Endothelial cell of umbilical vein (primary cell): ENCODE measurements at regions not wholly inside any gene's neighbourhood (a gene's known extent, or its start where the extent isn't known, plus 50 kb on each side); places are given as distances from the start of the nearest gene placed in this dataset.
A peak's percentile ranks its signal among the peaks of the same experiment; 100 is the strongest.

Experiments
- BruUV-seq: library from RNA; stranded (reverse); fragments of 400-500 nt; replicated peaks from 2 replicates; lab custom pipeline; 2021; lab: Mats Ljungman, UMichigan
- CTCF ChIA-PET: fragments of 300-600, 350-600 bp; sonication (Branson Sonifier 250); formaldehyde crosslinking; loops from one replicate; lab custom pipeline; 2021; ENCODE audit warnings: antibody characterized with exemption, inconsistent platforms; lab: Charles Lee
- POLR2A ChIA-PET: fragments of 300-600, 350-600 bp; sonication (Branson Sonifier 250); formaldehyde crosslinking; loops from one replicate; lab custom pipeline; 2021; ENCODE audit warnings: antibody characterized with exemption, inconsistent platforms; lab: Charles Lee
- DNase-seq: peaks from one replicate; pipeline ENCODE4 v3.0.0-alpha.2; 2011; ENCODE audit warnings: low read depth, low spot score
- FAIRE-seq: peaks from 2 replicates; lab custom pipeline; 2011; peaks lifted over from hg19 to GRCh38; lab: Jason Lieb, UNC
- H2AFZ ChIP-seq: 2 replicates; pipeline ENCODE4 v1.6.0; 2012; ENCODE audit warnings: low read depth, low read length, control low read depth, inconsistent platforms
- H3K27ac ChIP-seq: 2 replicates; pipeline ENCODE4 v1.5.1; 2011; ENCODE audit warnings: low read depth, mild to moderate bottlenecking, control low read depth, low read length, moderate library complexity; ENCODE audit not compliant: insufficient read depth
- H3K27me3 ChIP-seq, 2 experiments: 2 replicates each; pipeline versions ENCODE4 v1.6.0 to v1.6.1; 2011; ENCODE audit warnings: low read length in 2 of 2, mixed read lengths in 1 of 2; ENCODE audit not compliant: control insufficient read depth in 2 of 2, insufficient read depth in 2 of 2
- H3K36me3 ChIP-seq, 2 experiments: 2 replicates in 1 of 2; 3 replicates in 1 of 2; pipeline ENCODE4 v1.5.1; 2011; ENCODE audit warnings: low read length in 2 of 2, mild to moderate bottlenecking in 1 of 2, moderate library complexity in 1 of 2; ENCODE audit not compliant: control insufficient read depth in 2 of 2, insufficient read depth in 2 of 2; ENCODE audit errors: extremely low read depth in 1 of 2
- H3K4me1 ChIP-seq: 3 replicates; pipeline ENCODE4 v1.5.1; 2011; ENCODE audit warnings: mild to moderate bottlenecking, low read length; ENCODE audit not compliant: control insufficient read depth, insufficient read depth; ENCODE audit errors: extremely low read depth
- H3K4me2 ChIP-seq: 2 replicates; pipeline ENCODE4 v1.6.1; 2011; ENCODE audit warnings: low read length, control low read depth, mixed read lengths; ENCODE audit not compliant: insufficient read depth
- H3K4me3 ChIP-seq, 3 experiments: fragments of 200-600 bp in 1 of 3; sonication (generic), shearing (Covaris generic) in 1 of 3; replicated peaks in 1 of 3; 2 replicates each; pipeline ENCODE4 v1.5.1; 2011 to 2016; ENCODE audit warnings: control low read depth in 3 of 3, low read length in 3 of 3, mild to moderate bottlenecking in 2 of 3, inconsistent platforms in 1 of 3, low read depth in 1 of 3, moderate library complexity in 1 of 3; ENCODE audit not compliant: insufficient read depth in 1 of 3
- H3K79me2 ChIP-seq: 2 replicates; pipeline ENCODE4 v1.6.0; 2012; ENCODE audit warnings: low read length, inconsistent platforms; ENCODE audit not compliant: control insufficient read depth, insufficient read depth
- H3K9ac ChIP-seq: replicated peaks from 2 replicates; pipeline ENCODE3; 2011; ENCODE audit warnings: low read length, control low read depth; ENCODE audit not compliant: insufficient read depth; ENCODE audit errors: extremely low read depth
- H3K9me1 ChIP-seq: replicated peaks from 3 replicates; pipeline ENCODE4 v1.6.0; 2011; ENCODE audit warnings: mild to moderate bottlenecking, low read length; ENCODE audit not compliant: control insufficient read depth, insufficient read depth; ENCODE audit errors: extremely low read depth
- H3K9me3 ChIP-seq: replicated peaks from 2 replicates; pipeline ENCODE4 v1.5.1; 2012; ENCODE audit warnings: low read length, inconsistent platforms; ENCODE audit not compliant: control insufficient read depth, insufficient read depth
- H4K20me1 ChIP-seq: replicated peaks from 2 replicates; pipeline ENCODE3; 2011; ENCODE audit warnings: mild to moderate bottlenecking, low read length; ENCODE audit not compliant: control insufficient read depth, insufficient read depth; ENCODE audit errors: extremely low read depth
- CTCF ChIP-seq, 2 donors: IDR thresholded peaks; 1 replicate in 1 of 2; 2 replicates in 1 of 2; pipeline ENCODE4 v1.5.1; 2011; ENCODE audit warnings: low read length in 2 of 2, mild to moderate bottlenecking in 2 of 2, moderate library complexity in 2 of 2, control low read depth in 1 of 2, inconsistent platforms in 1 of 2, low read depth in 1 of 2; ENCODE audit not compliant: insufficient read depth in 1 of 2; ENCODE audit errors: extremely low read depth in 1 of 2
- EZH2 ChIP-seq: IDR thresholded peaks from 2 replicates; pipeline ENCODE4 v1.6.1; 2012; ENCODE audit warnings: borderline replicate concordance, low read depth, mild to moderate bottlenecking, moderate library complexity, low read length, inconsistent platforms; ENCODE audit not compliant: severe bottlenecking
- FOS ChIP-seq: IDR thresholded peaks from 2 replicates; pipeline ENCODE4 v1.6.1; 2011; ENCODE audit warnings: mild to moderate bottlenecking, low read length, moderate library complexity, borderline replicate concordance; ENCODE audit not compliant: insufficient read depth
- GATA2 ChIP-seq: IDR thresholded peaks from 2 replicates; pipeline ENCODE4 v1.7.0; 2011; ENCODE audit warnings: low read depth, mild to moderate bottlenecking, moderate library complexity, mixed read lengths, low read length; ENCODE audit not compliant: insufficient read length, insufficient read depth
- JUN ChIP-seq: IDR thresholded peaks from 2 replicates; pipeline ENCODE4 v1.6.1; 2011; ENCODE audit warnings: borderline replicate concordance, low read depth; ENCODE audit not compliant: insufficient read length, insufficient read depth
- MAX ChIP-seq: IDR thresholded peaks from 2 replicates; pipeline ENCODE4 v1.6.1; 2011; ENCODE audit not compliant: insufficient read depth, insufficient read length
- MYC ChIP-seq: IDR thresholded peaks from one replicate; pipeline ENCODE4 v1.6.1; 2011; ENCODE audit warnings: mild to moderate bottlenecking, low read depth, low read length
- POLR2A ChIP-seq: IDR thresholded peaks from 2 replicates; pipeline ENCODE4 v1.6.1; 2012; ENCODE audit warnings: low read depth, mild to moderate bottlenecking, control low read depth, low read length
- POLR2AphosphoS5 ChIP-seq: IDR thresholded peaks from 2 replicates; pipeline ENCODE4 v1.6.1; 2012; ENCODE audit warnings: low read depth, mild to moderate bottlenecking, control low read depth, low read length, moderate library complexity; ENCODE audit not compliant: insufficient read depth
- dilution Hi-C: fragments of 300-500 bp; cut with MboI; formaldehyde crosslinking; loops from one replicate; pipeline ENCODE4 v1.15.0; 2019; ENCODE audit warnings: low sequenced_read_pairs; ENCODE audit not compliant: extremely low pct_ligation_motif_present
- intact Hi-C: fragments of 100-400 bp; cut with micrococcal nuclease; formaldehyde crosslinking; loops from one replicate; pipeline ENCODE4 v1.10.0; 2022

GRCh38 chr2:19776941-19777514 lies 124.8 kb downstream of the TTC32 start:
- Histone ChIP-seq H2AFZ (no peak overlapping the region), H3K9ac (no peak overlapping the region), H3K27me3 (no peaks in the 10 kb centered on the region), H3K4me3 (no peak overlapping the region), H3K9me3 (no peaks in the 10 kb centered on the region), H3K4me1 (peaks cover 11% of the 10 kb centered on the region), H3K36me3 (no peaks in the 10 kb centered on the region), H3K9me1 (no peaks in the 10 kb centered on the region), H4K20me1 (no peaks in the 10 kb centered on the region), H3K27ac (no peak overlapping the region), H3K4me2 (no peak overlapping the region), H3K79me2 (no peaks in the 10 kb centered on the region)
- no TSS peak for BruUV-seq
- TF ChIP-seq POLR2A = no peak
- TF ChIP-seq EZH2 = no peak
- TF ChIP-seq FOS = no peak
- TF ChIP-seq MYC = no peak
- dilution Hi-C loops (no loop called here), intact Hi-C loops (loop anchor here (1.0 kb wide), 1 partner anchor 24 kb away; no protein-coding TSS in a partner anchor)
- ChIA-PET POLR2A (no interaction called here), CTCF (no interaction called here)
- no peak for DNase-seq
- no peak for FAIRE-seq

- TF ChIP-seq POLR2AphosphoS5 = no peak
- TF ChIP-seq MAX = no peak
- no peak for TF ChIP-seq CTCF (IDR thresholded peaks at IDR 0.05; ENCODE audit: extremely low read depth in 1 of 2, insufficient read depth in 1 of 2, low read depth in 1 of 2, low read length in 2 of 2)
- no peak for TF ChIP-seq GATA2
- TF ChIP-seq POLR2A = no peak
- peak; percentile 75 for TF ChIP-seq FOS
- no peak for TF ChIP-seq MYC
- no peak for TF ChIP-seq EZH2
- TF ChIP-seq JUN = peak; percentile 81
- Histone ChIP-seq H3K27ac (no peak overlapping the region), H3K9me3 (no peaks in the 10 kb centered on the region), H3K36me3 (no peaks in the 10 kb centered on the region), H3K9ac (no peak overlapping the region), H3K79me2 (no peaks in the 10 kb centered on the region), H3K4me3 (no peak overlapping the region), H4K20me1 (no peaks in the 10 kb centered on the region), H3K4me2 (no peak overlapping the region), H3K9me1 (no peaks in the 10 kb centered on the region), H2AFZ (no peak overlapping the region), H3K27me3 (peaks cover 0 to 2% of the 10 kb centered on the region in 2 experiments), H3K4me1 (peaks cover 11% of the 10 kb centered on the region)
- BruUV-seq = no TSS peak
- FAIRE-seq = peak; percentile 83
- CTCF ChIA-PET = interaction anchor here (0.9 to 1.3 kb wide), 3 partner anchors 25 to 425 kb away, joined by 3 to 5 read pairs (median 4); no protein-coding TSS in a partner anchor
- POLR2A ChIA-PET = no interaction called here
- peak; percentile 62 for DNase-seq
- dilution Hi-C loops = no loop called here
- intact Hi-C loops = loop anchor here (1.0 to 2.0 kb wide), 2 partner anchors 25 to 65 kb away; no protein-coding TSS in a partner anchor
These were observed 125.9 kb downstream of the TTC32 start for GRCh38 chr2:19775838-19776237.
